ENCODE measurements at regions not wholly inside any gene's neighbourhood (a gene's known extent, or its start where the extent isn't known, plus 50 kb on each side); places are given as distances from the start of the nearest gene placed in this dataset.

DNA sequence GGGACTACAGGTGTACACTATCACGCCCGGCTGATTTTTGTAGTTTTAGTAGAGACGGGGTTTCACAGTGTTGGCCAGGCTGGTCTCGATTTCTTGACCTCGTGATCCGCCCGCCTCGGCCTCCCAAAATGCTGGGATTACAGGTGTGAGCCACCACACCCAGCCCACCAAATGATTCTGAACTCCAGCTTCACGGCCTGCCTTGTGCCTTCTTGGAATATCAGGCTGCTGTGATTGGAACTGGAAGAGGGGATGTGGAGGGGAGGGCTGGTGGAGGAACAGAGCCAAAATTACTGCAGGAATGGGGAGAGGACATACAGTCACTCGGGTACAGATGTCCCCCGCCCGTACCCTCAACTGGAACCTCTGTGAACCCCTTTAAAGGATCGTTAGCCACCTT lies 268.4 kb downstream of the ACTR3B start:
- TF ChIP-seq, protein P1, sequence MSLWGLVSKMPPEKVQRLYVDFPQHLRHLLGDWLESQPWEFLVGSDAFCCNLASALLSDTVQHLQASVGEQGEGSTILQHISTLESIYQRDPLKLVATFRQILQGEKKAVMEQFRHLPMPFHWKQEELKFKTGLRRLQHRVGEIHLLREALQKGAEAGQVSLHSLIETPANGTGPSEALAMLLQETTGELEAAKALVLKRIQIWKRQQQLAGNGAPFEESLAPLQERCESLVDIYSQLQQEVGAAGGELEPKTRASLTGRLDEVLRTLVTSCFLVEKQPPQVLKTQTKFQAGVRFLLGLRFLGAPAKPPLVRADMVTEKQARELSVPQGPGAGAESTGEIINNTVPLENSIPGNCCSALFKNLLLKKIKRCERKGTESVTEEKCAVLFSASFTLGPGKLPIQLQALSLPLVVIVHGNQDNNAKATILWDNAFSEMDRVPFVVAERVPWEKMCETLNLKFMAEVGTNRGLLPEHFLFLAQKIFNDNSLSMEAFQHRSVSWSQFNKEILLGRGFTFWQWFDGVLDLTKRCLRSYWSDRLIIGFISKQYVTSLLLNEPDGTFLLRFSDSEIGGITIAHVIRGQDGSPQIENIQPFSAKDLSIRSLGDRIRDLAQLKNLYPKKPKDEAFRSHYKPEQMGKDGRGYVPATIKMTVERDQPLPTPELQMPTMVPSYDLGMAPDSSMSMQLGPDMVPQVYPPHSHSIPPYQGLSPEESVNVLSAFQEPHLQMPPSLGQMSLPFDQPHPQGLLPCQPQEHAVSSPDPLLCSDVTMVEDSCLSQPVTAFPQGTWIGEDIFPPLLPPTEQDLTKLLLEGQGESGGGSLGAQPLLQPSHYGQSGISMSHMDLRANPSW (CRISPR knock-in tag; conservative IDR thresholded peaks at IDR 0.05; ENCODE audit: low read depth) = no peak
- TF ChIP-seq FOXJ3 (CRISPR knock-in tag; IDR thresholded peaks at IDR 0.05; ENCODE audit: borderline replicate concordance) = no peak
- no peak for TF ChIP-seq MXD4 (CRISPR knock-in tag; IDR thresholded peaks at IDR 0.05; ENCODE audit: borderline replicate concordance)
- TF ChIP-seq, protein P2, sequence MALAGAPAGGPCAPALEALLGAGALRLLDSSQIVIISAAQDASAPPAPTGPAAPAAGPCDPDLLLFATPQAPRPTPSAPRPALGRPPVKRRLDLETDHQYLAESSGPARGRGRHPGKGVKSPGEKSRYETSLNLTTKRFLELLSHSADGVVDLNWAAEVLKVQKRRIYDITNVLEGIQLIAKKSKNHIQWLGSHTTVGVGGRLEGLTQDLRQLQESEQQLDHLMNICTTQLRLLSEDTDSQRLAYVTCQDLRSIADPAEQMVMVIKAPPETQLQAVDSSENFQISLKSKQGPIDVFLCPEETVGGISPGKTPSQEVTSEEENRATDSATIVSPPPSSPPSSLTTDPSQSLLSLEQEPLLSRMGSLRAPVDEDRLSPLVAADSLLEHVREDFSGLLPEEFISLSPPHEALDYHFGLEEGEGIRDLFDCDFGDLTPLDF (CRISPR knock-in tag; IDR thresholded peaks at IDR 0.05) = no peak
- H3K27me3 Mint-ChIP-seq (ENCODE audit: low read depth) = no peaks in the 10 kb centered on the region; the same call in 1 of the 2 replicates
- no peaks in the 10 kb centered on the region for H3K36me3 Mint-ChIP-seq
- H3K9me3 Mint-ChIP-seq = no peaks in the 10 kb centered on the region
- ChIA-PET CTCF (no interaction called here), POLR2A (no interaction called here)
- H3K4me1 Mint-ChIP-seq = peaks cover 16% of the 10 kb centered on the region
- H3K4me3 Mint-ChIP-seq = no peak overlapping the region
- H3K27ac Mint-ChIP-seq = no peak overlapping the region
- ATAC-seq = no peak
- no peak for DNase-seq (ENCODE audit: low spot score)

GRCh38 chr7:153030976-153031375 lies 271.4 kb downstream of the ACTR3B start:
- H3K9me3 Mint-ChIP-seq = no peaks in the 10 kb centered on the region
- TF ChIP-seq ERG (CRISPR knock-in tag; IDR thresholded peaks at IDR 0.05) = no peak
- TF ChIP-seq, protein P3, sequence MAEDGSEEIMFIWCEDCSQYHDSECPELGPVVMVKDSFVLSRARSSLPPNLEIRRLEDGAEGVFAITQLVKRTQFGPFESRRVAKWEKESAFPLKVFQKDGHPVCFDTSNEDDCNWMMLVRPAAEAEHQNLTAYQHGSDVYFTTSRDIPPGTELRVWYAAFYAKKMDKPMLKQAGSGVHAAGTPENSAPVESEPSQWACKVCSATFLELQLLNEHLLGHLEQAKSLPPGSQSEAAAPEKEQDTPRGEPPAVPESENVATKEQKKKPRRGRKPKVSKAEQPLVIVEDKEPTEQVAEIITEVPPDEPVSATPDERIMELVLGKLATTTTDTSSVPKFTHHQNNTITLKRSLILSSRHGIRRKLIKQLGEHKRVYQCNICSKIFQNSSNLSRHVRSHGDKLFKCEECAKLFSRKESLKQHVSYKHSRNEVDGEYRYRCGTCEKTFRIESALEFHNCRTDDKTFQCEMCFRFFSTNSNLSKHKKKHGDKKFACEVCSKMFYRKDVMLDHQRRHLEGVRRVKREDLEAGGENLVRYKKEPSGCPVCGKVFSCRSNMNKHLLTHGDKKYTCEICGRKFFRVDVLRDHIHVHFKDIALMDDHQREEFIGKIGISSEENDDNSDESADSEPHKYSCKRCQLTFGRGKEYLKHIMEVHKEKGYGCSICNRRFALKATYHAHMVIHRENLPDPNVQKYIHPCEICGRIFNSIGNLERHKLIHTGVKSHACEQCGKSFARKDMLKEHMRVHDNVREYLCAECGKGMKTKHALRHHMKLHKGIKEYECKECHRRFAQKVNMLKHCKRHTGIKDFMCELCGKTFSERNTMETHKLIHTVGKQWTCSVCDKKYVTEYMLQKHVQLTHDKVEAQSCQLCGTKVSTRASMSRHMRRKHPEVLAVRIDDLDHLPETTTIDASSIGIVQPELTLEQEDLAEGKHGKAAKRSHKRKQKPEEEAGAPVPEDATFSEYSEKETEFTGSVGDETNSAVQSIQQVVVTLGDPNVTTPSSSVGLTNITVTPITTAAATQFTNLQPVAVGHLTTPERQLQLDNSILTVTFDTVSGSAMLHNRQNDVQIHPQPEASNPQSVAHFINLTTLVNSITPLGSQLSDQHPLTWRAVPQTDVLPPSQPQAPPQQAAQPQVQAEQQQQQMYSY (CRISPR knock-in tag; IDR thresholded peaks at IDR 0.05) = no peak
- no peak for TF ChIP-seq ZNF138 (CRISPR knock-in tag; conservative IDR thresholded peaks at IDR 0.05)
- TF ChIP-seq SMAD3 (CRISPR knock-in tag; IDR thresholded peaks at IDR 0.05; ENCODE audit: borderline replicate concordance) = no peak
- no peak for TF ChIP-seq NR2C2 (CRISPR knock-in tag; IDR thresholded peaks at IDR 0.05)
- TF ChIP-seq SMAD4 (CRISPR knock-in tag; IDR thresholded peaks at IDR 0.05) = no peak
- TF ChIP-seq TP53 (CRISPR knock-in tag; IDR thresholded peaks at IDR 0.05) = no peak
- TF ChIP-seq, protein P4, sequence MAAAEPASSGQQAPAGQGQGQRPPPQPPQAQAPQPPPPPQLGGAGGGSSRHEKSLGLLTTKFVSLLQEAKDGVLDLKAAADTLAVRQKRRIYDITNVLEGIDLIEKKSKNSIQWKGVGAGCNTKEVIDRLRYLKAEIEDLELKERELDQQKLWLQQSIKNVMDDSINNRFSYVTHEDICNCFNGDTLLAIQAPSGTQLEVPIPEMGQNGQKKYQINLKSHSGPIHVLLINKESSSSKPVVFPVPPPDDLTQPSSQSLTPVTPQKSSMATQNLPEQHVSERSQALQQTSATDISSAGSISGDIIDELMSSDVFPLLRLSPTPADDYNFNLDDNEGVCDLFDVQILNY (CRISPR knock-in tag; IDR thresholded peaks at IDR 0.05) = no peak
- no peak for TF ChIP-seq ATF6 (CRISPR knock-in tag; IDR thresholded peaks at IDR 0.05)
- no peak for TF ChIP-seq TCF7 (CRISPR knock-in tag; IDR thresholded peaks at IDR 0.05; ENCODE audit: low read depth)
- TF ChIP-seq NFYB (CRISPR knock-in tag; conservative IDR thresholded peaks at IDR 0.05; ENCODE audit: low read depth) = no peak
- TF ChIP-seq SP1 (CRISPR knock-in tag; conservative IDR thresholded peaks at IDR 0.05) = no peak
- TF ChIP-seq ATF1 (CRISPR knock-in tag; IDR thresholded peaks at IDR 0.05) = no peak
- TF ChIP-seq CREM (CRISPR knock-in tag; IDR thresholded peaks at IDR 0.05) = no peak
- no peak for TF ChIP-seq ZNF232 (CRISPR knock-in tag; IDR thresholded peaks at IDR 0.05)
- no peak for TF ChIP-seq ZNF281 (CRISPR knock-in tag; IDR thresholded peaks at IDR 0.05)
- no peak for TF ChIP-seq ZNF396 (CRISPR knock-in tag; IDR thresholded peaks at IDR 0.05; ENCODE audit: borderline replicate concordance)

More at GRCh38 chr7:153030976-153031375, 271.4 kb downstream of the ACTR3B start:
- ATAC-seq (no peak), DNase-seq (ENCODE audit: low spot score) (no peak)
- no peaks in the 10 kb centered on the region for H3K27me3 Mint-ChIP-seq (ENCODE audit: low read depth)
- H3K27ac Mint-ChIP-seq = no peak overlapping the region
- H3K4me1 Mint-ChIP-seq = peaks cover 8% of the 10 kb centered on the region; the same call in 1 of the 2 replicates
- H3K4me3 Mint-ChIP-seq = no peak overlapping the region
- ChIA-PET POLR2A (interaction anchor here (0.6 kb wide), 1 partner anchor 286 kb away, joined by 3 read pairs; no protein-coding TSS in a partner anchor), CTCF (no interaction called here)
- H3K36me3 Mint-ChIP-seq = no peaks in the 10 kb centered on the region

All from WTC11 (cell line).